HG03354 (cell line): ENCODE measurements at regions not wholly inside any gene's neighbourhood (a gene's known extent, or its start where the extent isn't known, plus 50 kb on each side); places are given as distances from the start of the nearest gene placed in this dataset.
"Not testable (repeated sequence)": the region's sequence is repeated elsewhere in the genome, so short reads cannot be mapped to it uniquely, and the experiment has no call there.

Source experiments
- ATAC-seq: cut with Tn5 transposase; IDR thresholded peaks from one replicate; pipeline ENCODE4 v1.9.1; 2021; ENCODE audit warnings: mild to moderate bottlenecking; ENCODE audit not compliant: unreplicated experiment, poor library complexity, severe bottlenecking

DNA sequence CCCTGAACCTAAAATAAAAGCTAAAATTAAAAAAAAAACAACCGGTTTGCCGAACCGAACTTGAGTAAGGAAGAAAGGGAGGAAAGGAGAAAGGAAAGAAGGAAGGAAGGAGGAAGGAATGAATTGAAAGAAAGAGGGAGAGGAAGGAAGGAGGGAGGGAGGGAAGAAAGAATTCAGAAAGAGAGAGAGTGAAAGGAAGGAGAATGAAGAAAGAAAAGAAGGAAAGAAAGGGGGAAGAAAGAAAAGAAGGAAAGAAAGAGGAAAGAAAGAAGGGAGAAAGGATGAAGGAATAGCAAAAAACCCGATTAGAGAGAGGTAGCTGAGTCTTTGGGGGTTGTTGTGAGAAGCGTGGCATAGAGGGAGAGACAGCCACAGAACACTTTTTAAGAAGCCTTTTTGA, 121.4 kb downstream of the FGF18 start:
- no peak for ATAC-seq

DNA sequence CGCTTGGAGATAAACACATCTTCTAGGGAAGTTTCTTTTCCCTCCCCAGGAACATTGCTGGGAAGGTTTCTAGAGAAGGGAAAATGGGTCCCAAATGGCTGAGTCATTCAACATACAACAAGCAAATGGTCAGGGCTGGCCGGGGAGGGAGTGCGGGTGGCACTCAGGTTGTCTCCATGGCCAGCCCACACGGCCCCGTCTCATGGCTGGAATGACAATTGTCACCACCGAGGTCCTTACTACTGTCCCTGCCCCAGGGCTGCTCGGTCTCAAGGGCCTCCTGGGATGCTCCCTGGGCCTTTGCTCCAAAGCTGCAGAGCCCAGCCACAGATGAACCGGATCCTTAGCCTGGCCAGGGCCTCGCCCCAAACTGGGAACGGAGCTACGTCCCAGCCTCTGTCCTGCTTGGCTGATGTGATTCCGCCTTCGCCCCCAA, 121.9 kb downstream of the FGF18 start:
- no peak for ATAC-seq

DNA sequence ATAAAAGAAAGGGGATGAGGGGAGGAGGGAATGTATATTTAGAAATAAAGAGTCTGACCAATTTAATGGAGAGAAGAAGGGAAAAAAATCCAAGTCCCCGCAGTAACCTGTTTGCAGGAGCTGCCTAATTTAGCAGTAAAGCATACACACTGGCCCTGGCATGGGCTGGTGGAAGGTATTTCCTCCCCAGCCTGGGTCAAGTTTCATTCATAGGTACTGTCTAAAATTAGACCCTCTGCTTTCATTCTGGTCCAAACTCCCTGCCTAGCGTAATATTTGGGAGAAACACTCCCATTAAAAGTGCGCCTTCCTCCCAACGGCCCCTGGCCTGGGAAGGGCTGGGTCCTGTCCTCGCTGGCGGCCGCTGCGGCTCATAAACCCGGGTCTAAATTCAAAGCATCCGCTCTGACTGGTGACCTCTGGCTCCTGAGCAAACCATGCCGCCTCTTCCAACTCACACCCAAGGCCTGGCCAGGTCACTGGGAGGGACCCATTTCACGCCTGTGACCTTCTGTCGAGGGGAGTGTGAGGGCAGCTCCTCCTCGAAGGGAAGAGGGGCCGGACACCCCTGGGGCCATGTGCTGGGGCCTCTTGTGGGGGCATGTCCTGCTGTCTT, 123.2 kb downstream of the FGF18 start:
- no peak for ATAC-seq

DNA sequence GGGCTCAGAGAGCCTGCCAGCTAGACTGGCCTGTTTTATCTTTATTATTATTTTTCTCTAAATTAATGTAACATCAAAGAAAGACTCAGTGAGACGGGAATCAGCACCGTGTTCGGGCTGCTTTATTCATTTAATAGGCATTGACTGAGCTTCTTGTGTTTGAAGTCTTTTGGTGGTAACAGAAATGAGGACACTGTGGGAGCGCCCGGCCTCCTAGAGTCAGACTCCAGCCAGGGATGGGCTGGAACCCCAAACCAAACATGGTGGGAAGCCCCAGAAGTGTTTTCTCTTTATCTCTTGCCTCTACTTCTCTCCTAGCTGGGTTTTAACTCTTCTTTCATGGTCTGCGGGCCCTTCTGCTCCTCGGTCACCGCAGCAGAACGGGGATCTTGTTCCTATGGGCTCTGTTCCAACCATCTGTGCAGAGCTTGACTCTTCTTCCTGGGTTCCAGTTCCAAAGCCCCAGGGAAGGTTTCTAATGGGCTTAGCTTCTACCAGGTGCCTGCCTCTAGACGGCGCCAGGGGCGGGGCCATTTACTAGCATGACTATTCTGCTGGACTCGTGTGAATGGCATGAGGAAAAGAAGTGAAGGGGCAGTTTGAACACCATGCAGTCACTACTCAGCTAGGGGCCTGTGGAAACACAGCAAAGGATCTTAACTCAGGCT, 123.8 kb downstream of the FGF18 start:
- ATAC-seq: no peak

DNA sequence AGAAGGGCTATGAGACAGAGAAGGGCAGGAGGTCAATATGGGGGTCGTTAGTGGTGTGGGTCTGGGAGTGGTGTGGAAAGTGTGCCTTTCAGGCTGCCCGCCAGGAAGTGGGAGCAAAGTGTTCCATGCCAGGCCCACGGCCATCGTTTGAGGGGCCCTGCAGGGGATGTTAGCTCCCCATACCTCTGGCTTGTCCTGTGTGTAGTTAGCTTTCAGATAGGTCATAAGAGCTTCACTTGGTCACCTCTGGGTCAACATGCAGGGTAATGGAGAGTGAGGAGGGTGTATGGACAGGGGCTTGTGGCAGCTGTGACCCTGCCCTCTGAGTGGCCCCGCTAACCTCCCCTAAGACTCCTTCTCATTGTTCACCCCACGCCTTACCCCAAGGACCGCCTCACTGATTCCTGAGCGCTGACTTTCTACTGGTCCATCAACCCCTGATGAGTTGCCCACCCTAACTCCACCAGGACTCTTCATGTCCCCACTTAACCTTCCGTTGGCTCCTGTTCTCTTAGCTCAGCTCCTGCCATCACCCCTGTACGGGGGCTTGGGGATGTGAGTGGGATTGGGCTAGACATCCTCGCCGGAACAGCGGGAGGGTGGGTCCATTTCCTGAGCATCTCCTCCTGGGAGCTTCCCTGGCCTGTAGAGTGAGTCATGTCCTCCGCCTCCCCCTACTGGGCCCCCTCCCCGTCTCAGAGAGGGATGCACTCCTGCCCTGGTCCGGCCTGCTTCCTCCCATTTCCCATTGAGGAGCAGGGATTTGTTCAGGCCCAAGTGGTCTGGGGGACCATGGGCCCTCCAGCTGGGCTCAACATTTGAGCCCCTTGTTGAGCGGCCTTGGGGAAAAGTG, 125.7 kb downstream of the FGF18 start:
- no peak for ATAC-seq

DNA sequence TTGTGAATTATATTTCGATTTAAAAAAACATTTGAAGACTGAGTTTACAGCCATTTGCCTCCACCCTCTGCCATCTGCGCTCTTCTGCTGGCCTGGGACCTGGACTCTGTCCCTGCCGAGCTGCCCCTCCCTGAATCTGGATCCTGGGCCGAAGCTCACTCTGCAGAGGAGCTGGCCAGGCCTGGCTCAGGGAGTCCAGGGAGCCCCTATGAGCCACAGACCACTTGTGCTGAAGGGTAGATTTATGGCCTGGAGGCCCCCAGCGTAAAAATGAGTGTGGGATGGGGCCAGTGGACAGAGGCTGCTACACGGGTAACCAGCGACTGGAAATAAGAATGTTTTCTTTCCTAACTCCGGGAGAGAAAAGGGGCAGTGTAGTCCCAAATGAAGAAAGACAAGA, 129.8 kb downstream of the FGF18 start:
- no peak for ATAC-seq

DNA sequence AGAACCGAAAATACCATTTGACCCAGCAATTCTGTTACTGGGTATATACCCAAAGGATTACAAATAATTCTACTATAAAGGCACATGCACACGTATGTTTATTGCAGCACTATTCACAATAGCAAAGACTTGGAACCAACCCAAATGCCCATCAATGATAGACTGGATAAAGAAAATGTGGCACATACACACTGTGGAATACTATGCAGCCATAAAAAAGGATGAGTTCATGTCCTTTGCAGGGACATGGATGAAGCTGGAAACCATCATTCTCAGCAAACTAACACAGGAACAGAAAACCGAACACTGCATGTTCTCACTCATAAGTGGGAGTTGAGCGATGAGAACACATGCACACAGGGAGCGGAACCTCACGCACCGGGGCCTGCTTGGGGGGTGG, 134.4 kb downstream of the FGF18 start:
- ATAC-seq: not testable (repeated sequence)

DNA sequence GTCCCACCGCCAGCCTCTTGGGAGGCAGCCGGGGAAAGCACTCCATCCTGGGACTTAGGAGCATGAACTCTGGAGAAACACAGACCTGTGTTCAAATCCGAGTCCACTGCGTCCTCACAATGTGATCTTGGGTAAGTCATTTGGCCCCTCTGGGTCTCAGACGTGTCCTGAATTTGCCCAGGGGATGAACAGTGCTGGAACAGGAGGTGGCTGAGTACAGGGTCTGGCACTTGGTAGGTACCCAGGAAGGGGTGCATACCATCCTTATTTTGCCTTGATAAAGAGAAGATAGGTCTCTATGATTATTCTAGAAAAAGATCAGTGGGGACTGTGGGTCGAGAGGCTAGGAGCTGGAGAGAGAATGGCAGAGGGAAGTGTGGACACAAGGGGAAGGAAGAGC, 135.7 kb downstream of the FGF18 start:
- no peak for ATAC-seq

DNA sequence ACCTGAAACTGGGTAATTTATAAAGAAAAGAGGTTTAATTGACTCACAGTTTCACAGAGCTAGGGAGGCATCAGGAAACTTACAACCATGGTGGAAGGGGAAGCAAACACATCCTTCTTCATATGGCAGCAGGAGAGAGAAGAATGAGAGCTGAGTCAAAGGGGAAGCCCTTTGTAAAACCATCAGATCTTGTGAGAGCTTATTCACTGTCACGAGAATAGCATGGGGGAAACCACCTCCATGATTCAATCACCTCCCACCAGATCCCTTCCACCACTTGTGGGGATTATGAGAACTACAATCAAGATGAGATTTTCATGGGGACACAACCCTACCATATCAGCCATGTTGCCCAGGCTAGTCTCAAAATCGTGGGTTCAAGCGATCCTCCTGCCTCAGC, 143.4 kb downstream of the FGF18 start:
- ATAC-seq: no peak

DNA sequence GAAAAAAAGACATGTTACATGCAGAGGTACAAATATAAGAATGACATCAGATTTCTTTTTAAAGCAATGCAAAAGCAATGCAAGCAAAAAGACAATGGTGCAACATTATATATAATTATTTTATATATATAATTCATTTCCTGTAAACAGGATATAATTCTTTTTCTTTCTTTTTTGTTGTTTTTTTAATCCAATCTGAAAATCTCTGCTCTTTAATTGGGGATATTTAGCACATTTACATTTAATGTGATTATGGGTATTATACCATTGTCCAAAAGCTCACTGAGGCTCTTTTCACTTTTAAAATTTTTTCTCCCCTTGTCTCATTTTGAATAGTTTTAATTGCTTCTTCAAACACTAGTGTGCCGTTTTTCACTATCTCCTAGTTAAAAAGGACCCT, 148.9 kb downstream of the FGF18 start:
- ATAC-seq: no peak

DNA sequence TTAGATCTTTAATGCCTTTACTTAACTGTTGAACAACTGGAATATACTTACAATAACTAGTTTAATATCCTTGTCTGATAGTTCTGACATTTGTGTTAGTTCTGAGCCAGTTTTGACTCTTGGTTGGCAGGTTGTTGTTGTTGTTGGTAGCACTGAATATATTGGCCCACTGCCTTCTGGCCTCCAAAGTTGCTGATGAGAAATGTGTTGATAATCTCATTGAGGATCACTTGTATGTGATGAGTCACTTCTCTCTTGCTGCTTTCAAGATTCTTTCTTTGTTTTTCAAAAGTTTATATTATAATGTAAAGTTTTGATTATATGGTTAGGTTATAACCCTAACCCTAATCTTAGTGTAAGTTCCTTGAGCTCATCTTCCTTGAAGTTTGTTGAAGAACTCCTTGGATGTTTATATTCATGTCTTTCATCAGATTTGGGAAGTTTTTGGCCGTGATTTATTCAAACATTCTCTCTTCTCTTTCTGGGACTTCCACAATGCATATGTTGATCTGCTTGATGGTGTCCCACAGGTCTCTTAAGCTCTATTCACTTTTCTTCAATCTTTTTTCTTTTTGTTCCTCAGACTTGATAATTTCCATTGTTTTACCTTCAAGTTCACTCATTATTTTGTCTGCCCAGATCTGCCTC, 149.7 kb downstream of the FGF18 start:
- no peak for ATAC-seq

DNA sequence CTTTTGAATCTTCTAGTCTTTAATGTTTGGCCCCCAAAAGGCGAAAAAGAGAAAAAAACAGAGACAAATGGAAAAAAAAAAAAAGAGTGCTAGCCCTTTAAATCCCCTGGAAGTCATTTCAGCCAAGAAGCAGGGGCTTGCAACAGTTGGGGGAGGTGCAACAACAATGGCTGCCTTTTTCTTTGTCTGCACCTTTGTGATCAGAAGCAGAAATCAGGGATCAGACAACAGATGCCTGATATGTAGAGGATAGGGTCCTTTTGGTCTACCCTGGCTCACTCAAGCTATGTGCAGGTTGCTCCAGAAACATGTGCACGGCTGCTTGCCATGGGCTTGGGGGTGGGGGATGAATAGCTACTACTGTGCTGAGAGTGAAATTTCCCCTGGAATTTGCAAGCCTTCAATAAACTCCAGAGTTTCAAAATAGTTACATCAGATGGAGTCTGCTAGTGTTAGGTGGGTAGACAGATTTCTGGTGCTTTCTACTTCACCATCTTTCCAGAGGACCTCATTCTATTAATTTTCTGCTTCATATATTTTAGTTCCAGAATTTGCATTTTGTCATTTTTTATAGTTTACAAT, 150.9 kb downstream of the FGF18 start:
- ATAC-seq: no peak

DNA sequence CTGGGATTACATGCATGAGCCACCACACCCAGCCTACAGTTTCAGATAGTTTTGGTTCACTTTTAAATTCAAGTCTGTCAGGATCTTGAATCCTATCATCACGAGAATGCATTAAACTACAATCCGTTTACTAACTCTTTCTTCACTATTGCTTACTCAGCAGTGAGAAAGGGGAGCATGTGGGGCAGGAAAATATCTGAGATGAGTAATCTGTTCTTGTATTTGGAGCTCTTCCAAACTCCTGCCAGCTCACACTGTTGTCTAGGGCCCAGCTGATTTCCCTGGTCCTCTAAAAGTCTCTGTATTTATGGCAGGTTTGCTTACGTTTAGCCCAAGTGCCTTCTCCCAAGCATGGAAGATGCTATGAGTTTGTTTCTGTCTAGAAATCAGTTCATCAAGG, 152.2 kb downstream of the FGF18 start:
- no peak for ATAC-seq

DNA sequence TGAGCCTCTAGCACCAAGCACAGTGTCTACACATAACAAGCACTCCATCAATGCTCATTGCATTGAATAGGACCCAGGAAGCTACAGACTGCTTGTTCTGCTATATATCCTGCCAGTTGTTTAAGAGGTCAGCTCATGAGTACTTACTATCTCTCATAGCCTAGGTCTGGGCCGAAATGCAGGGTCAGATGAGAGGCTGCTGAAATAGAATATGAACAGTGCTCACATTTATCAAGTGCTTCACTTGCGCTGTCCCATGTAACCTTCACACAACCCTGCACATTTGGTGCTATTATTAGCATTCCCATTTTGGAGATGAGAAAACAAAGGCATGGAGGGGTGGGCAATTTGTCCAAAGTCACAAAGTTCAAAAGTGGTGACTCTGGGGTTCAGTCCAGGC, 153.6 kb downstream of the FGF18 start:
- no peak for ATAC-seq

DNA sequence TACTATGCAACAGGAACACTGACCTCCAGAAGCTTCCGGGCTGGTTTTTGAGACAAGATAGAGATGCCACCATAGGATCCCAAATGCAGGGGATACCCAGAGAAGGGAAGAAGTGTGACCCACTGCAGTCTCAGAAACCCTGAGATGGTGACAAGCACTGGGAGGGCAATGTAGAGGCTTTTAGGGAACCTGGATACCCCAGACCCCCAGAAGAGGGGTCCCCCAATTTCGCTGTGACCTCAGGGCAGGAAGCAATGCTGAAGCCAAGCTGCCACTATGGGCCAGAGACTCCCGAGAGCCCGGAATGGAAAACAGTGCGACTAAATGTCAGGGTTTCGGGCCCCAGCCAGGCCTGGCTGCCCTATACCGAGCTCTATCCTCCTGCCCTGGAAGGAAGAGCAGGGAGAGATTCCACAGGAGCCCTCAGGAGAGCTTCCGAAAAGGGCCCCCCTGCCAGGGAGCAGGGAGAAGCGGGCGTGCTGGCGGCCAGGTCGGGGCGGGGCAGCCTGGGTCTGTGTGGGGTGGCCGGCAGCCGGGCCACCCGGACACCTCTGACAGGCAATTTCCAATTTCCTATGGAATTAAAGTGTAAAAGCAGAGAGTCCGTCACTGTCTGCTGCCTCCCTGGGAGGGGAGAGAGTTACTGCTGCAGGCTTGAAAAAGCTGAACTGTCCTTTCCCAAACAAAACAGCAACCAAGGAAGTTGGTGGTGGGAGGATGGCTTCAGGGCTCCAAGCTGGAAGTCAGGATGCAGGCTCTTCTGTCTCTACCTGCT, 154.2 kb downstream of the FGF18 start:
- ATAC-seq: no peak

DNA sequence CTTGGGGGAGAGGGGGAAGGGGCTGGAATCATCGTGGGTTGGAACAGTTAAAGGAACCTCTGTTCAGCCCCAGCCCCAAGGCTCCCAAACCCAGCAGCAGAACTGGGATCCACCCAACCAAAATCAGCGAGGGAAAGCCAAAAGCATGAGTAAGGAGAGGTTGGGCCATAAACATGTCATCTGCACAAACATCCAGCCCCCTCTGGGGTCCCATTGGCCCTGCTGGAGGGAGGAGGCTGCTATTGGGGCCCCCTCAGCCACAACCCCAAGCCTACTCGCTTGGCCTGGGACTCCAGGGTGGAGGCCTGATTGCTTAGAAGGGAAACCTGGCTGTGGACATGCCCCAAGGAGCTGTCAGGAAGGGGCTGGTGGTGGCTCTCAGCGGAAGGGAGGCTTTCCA, 154.9 kb downstream of the FGF18 start:
- no peak for ATAC-seq

DNA sequence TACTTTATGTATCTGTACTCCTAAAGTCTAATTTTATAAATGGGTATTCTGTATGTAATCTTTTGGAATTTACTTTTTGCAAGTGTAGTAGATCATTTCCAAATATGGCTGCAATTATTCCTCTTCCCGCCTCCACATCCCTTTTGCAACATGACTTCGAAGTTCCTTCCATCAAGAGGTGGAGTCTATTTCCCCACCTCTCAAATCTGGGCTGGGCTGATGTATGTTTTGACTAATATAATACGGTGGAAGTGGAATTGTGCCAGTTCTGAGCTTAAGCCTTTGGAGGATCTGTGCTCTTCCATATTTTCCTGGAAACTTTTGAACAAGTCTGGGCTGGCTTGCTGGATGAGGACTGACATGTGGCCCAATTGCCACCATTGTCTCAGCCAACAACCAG, 155.9 kb downstream of the FGF18 start:
- ATAC-seq: no peak

DNA sequence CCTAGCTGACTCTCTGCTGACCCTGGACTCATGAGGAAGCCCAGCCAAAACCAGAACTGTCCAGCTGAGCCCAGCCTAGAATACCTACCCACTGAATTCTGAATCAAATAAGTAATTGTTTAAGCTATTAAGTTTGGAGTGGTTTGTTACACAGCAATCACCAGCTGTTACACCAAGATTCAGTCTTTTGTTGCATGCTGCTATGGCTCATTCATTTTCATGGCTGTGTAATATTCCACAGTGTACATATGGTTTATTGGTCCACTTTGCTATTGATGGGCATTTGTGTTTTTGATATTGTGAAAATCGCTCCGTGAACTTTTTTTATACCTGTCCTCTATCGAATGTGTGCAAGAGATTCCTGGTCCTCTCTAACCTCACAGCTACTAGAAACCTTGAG, 156.4 kb downstream of the FGF18 start:
- no peak for ATAC-seq

DNA sequence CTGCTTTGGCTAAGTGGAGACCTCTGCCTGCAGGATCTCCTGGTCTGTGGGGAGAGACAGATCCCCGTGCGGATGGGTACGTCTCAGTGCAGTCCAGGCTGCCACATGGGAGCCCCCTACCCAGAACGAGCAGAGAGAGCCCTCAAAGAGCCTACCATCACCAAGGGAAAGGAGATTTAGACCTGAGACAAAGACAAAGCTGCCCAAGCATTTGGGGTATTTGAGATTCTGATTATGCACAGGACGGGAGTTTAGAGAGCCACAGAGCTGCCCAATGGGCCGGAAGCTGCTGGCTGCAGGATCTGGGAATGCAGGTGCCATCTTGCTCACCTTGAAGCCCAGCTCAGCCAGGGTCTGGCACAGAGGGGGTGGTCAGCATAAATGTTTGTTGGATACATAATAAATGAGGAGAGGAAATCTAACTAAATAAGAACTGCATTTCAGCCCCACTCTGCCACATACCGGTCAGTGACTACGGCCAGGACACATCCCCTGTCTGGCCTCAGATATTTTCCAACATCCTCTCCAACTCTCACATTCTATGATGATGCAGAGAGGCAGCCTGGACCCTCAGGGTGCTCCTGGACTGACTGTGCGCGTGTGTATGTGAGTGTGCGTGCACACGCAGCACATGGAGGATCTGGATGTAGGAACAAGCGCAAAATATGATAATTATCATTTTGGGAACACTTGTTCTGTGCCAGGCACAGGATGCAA, 157.8 kb downstream of the FGF18 start:
- no peak for ATAC-seq
